IMR-90 (cell line): ENCODE measurements at regions not wholly inside any gene's neighbourhood (a gene's known extent, or its start where the extent isn't known, plus 50 kb on each side); places are given as distances from the start of the nearest gene placed in this dataset.

Experiments used
- BHLHE40 ChIP-seq: fragments of 150-350 bp; IDR thresholded peaks from 2 replicates; pipeline ENCODE4 v1.6.1; 2016; ENCODE audit warnings: mild to moderate bottlenecking, low read depth, low read length
- CEBPB ChIP-seq: IDR thresholded peaks from 2 replicates; pipeline ENCODE4 v1.6.1; 2012; ENCODE audit warnings: low read depth, low read length, improper control_type of control experiment
- CHD1 ChIP-seq: IDR thresholded peaks from 2 replicates; pipeline ENCODE4 v1.6.1; 2012; ENCODE audit warnings: low read depth, low read length, improper control_type of control experiment
- MAFK ChIP-seq: IDR thresholded peaks from 2 replicates; pipeline ENCODE4 v1.6.1; 2012; ENCODE audit warnings: low read depth, low read length, improper control_type of control experiment
- MXI1 ChIP-seq: IDR thresholded peaks from 2 replicates; pipeline ENCODE4 v1.6.1; 2012; ENCODE audit warnings: low read depth, mild to moderate bottlenecking, low read length, moderate library complexity, borderline replicate concordance
- POLR2A ChIP-seq: IDR thresholded peaks from 2 replicates; pipeline ENCODE4 v1.6.1; 2012; ENCODE audit warnings: mild to moderate bottlenecking, low read depth, low read length
- RCOR1 ChIP-seq: IDR thresholded peaks from 2 replicates; pipeline ENCODE4 v1.6.1; 2012; ENCODE audit warnings: mild to moderate bottlenecking, low read length, improper control_type of control experiment; ENCODE audit not compliant: insufficient replicate concordance
- SMC3 ChIP-seq: fragments of 150-350 bp; IDR thresholded peaks from 2 replicates; pipeline ENCODE4 v1.6.1; 2016; ENCODE audit warnings: low read depth, mild to moderate bottlenecking, antibody characterized with exemption, low read length, moderate library complexity
- USF2 ChIP-seq: fragments of 150-350 bp; IDR thresholded peaks from 2 replicates; pipeline ENCODE4 v1.6.1; 2017; ENCODE audit warnings: mild to moderate bottlenecking, antibody characterized with exemption, low read length, low read depth
- TF ChIP-seq, protein P1 (sequence below): conservative IDR thresholded peaks from 2 replicates; pipeline ENCODE4 v1.5.1; 2012; ENCODE audit warnings: mild to moderate bottlenecking, low read depth, low read length, improper control_type of control experiment

DNA sequence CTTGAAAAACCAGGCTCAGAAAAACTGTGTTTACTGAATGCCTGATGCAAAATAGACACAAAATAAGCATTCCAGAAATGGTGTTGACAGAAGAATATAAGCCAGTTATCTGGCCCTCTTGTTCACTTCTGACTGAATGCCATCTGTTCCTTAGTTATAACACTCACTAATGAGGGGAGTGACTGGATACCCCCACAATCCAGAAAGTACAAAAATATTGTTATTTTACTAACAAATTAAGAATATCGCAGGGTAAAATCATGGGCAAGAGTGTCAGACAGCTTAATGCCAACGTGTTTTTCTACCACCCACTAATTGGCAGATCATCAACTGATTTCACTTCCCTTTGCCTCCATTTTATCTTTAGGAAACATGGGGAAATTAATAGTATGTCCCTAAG, 477.3 kb upstream of the FLRT2 start:
- TF ChIP-seq, protein P1, sequence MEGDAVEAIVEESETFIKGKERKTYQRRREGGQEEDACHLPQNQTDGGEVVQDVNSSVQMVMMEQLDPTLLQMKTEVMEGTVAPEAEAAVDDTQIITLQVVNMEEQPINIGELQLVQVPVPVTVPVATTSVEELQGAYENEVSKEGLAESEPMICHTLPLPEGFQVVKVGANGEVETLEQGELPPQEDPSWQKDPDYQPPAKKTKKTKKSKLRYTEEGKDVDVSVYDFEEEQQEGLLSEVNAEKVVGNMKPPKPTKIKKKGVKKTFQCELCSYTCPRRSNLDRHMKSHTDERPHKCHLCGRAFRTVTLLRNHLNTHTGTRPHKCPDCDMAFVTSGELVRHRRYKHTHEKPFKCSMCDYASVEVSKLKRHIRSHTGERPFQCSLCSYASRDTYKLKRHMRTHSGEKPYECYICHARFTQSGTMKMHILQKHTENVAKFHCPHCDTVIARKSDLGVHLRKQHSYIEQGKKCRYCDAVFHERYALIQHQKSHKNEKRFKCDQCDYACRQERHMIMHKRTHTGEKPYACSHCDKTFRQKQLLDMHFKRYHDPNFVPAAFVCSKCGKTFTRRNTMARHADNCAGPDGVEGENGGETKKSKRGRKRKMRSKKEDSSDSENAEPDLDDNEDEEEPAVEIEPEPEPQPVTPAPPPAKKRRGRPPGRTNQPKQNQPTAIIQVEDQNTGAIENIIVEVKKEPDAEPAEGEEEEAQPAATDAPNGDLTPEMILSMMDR, result no peak
- TF ChIP-seq POLR2A (no peak), MXI1 (no peak), MAFK (no peak), RCOR1 (no peak), USF2 (no peak), SMC3 (no peak), BHLHE40 (no peak), CEBPB (no peak), CHD1 (no peak)
